ENCODE measurements at regions not wholly inside any gene's neighbourhood (a gene's known extent, or its start where the extent isn't known, plus 50 kb on each side); places are given as distances from the start of the nearest gene placed in this dataset.

DNA sequence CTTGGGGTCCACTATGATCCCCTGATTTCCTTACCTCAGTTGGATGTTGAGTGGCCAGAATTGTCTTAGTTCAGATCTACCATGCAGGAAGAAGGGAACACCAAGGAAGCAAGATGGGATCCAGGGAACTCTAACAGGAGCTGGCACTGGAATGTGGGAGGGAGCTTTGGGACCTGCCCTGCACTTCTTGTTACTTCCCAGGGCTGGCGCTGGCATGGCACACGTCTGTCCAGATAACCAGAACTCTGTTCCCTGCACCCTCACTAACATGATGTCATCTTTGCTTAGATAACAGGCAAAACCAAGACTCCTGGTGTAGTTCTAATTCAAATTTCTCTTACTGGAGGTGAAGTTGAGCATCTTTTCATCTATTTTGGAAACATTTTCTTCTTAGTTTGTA lies 550.0 kb downstream of the MN1 start:
- Histone ChIP-seq H3K9ac (replicated peaks in 1 of 4; ENCODE audit: extremely low read depth in 1 of 4, low read depth in 3 of 4, low read length in 3 of 4) (no peak overlapping the region), H3K4ac (replicated peaks; ENCODE audit: insufficient read length, low read depth, low read length) (no peak overlapping the region), H3K14ac (ENCODE audit: insufficient read length) (no peak overlapping the region), H3K9me3 (ENCODE audit: insufficient read depth in 2 of 2, low read depth in 1 of 2, low read length in 1 of 2) (peaks cover 5 to 8% of the 10 kb centered on the region in 2 experiments; a peak in 2 of 4 replicates), H2BK20ac (ENCODE audit: low read length) (no peak overlapping the region), H3K79me2 (ENCODE audit: control insufficient read depth in 1 of 2, insufficient read depth in 2 of 2, low read length in 2 of 2) (no peaks in the 10 kb centered on the region), H2AFZ (ENCODE audit: low read length) (no peak overlapping the region), H2AK5ac (ENCODE audit: low read depth, low read length) (no peak overlapping the region), H3K23ac (ENCODE audit: insufficient read length) (no peak overlapping the region), H2BK12ac (ENCODE audit: low read depth, low read length) (no peak overlapping the region), H3K4me3 (ENCODE audit: extremely low read depth in 1 of 4, insufficient read depth in 2 of 4, low read depth in 3 of 4, low read length in 4 of 4) (no peak overlapping the region), H4K5ac (ENCODE audit: insufficient read length, low read depth, low read length) (no peak overlapping the region), H3K23me2 (ENCODE audit: low read depth, low read length) (no peaks in the 10 kb centered on the region; the same call in 1 of the 2 replicates), H3K36me3 (ENCODE audit: control insufficient read depth in 2 of 4, insufficient read depth in 4 of 4, low read length in 3 of 4) (no peaks in the 10 kb centered on the region), H3K79me1 (ENCODE audit: low read depth, low read length) (no peaks in the 10 kb centered on the region), H3K18ac (ENCODE audit: extremely low read depth, low read length) (no peak overlapping the region), H3K56ac (replicated peaks; ENCODE audit: insufficient read length, low read depth, low read length) (no peak overlapping the region), H2BK15ac (ENCODE audit: low read length) (no peak overlapping the region), H3K4me1 (replicated peaks in 1 of 4; ENCODE audit: control insufficient read depth in 3 of 4, insufficient read depth in 4 of 4, low read length in 3 of 4) (no peaks in the 10 kb centered on the region), H3K27ac (ENCODE audit: low read depth, low read length) (no peak overlapping the region), H3K4me2 (ENCODE audit: insufficient read depth in 1 of 2, low read depth in 2 of 2, low read length in 2 of 2) (no peak overlapping the region), H2BK5ac (ENCODE audit: low read depth, low read length) (no peak overlapping the region), H4K8ac (ENCODE audit: extremely low read depth, insufficient read depth, low read length) (no peak overlapping the region), H4K20me1 (replicated peaks in 1 of 2; ENCODE audit: control insufficient read depth in 1 of 2, insufficient read depth in 2 of 2, low read length in 2 of 2) (no peaks in the 10 kb centered on the region), H4K91ac (replicated peaks; ENCODE audit: insufficient read length, low read length) (no peak overlapping the region), H2BK120ac (replicated peaks; ENCODE audit: low read depth, low read length) (no peak overlapping the region), H3K27me3 (replicated peaks in 1 of 4; ENCODE audit: control insufficient read depth in 3 of 4, extremely low read depth in 1 of 4, insufficient read depth in 3 of 4, low read length in 3 of 4) (no peaks in the 10 kb centered on the region; a peak in 1 of 7 replicates)
- TF ChIP-seq SIRT6 (IDR thresholded peaks at IDR 0.05; ENCODE audit: low read length) (no peak), BCL11A (IDR thresholded peaks at IDR 0.05; ENCODE audit: low read depth in 2 of 2, low read length in 2 of 2) (no peak), CHD1 (IDR thresholded peaks at IDR 0.05; ENCODE audit: low read depth, low read length) (no peak), RXRA (IDR thresholded peaks at IDR 0.05; ENCODE audit: insufficient read depth, low read depth, low read length) (no peak), POLR2A (IDR thresholded peaks at IDR 0.05; ENCODE audit: control extremely low read depth in 1 of 2, low read depth in 2 of 2, low read length in 2 of 2) (no peak), TAF1 (IDR thresholded peaks at IDR 0.05; ENCODE audit: low read depth, low read length) (no peak), SP2 (IDR thresholded peaks at IDR 0.05; ENCODE audit: low read length) (no peak), CTCF (IDR thresholded peaks at IDR 0.05; ENCODE audit: control extremely low read depth in 1 of 3, insufficient read depth in 1 of 3, low read depth in 1 of 3, low read length in 3 of 3) (no peak), CBX8 (IDR thresholded peaks at IDR 0.05; ENCODE audit: borderline replicate concordance, low read depth, low read length) (no peak)
- no peak for DNase-seq (ENCODE audit: low read depth in 1 of 2, low spot score in 2 of 2)
- no peak for FAIRE-seq
- ChIA-PET POLR2A (ENCODE audit: partially characterized antibody) (no interaction called here), CTCF (ENCODE audit: partially characterized antibody) (no interaction called here)
- 95% methylated on average over 2 of the region's 2 CpGs; no CpG with 5 or more reads in 1 of the 2 experiments for WGBS, 2 experiments (ENCODE audit: extremely low coverage in 1 of 2, insufficient coverage in 1 of 2, insufficient read length in 1 of 2, insufficient replicate concordance in 2 of 2, low coverage in 1 of 2, low lambda C conversion rate in 2 of 2, missing lambda C conversion rate in 1 of 2)

Data from H1 (cell line).